Endodermal cell (in vitro differentiated cells): ENCODE measurements at regions not wholly inside any gene's neighbourhood (a gene's known extent, or its start where the extent isn't known, plus 50 kb on each side); places are given as distances from the start of the nearest gene placed in this dataset.

Source experiments
- DNase-seq: peaks from one replicate; pipeline ENCODE4 v3.0.0-alpha.2; 2017
- H3K27ac ChIP-seq: 2 replicates; pipeline ENCODE4 v1.5.1; 2013; ENCODE audit warnings: mild to moderate bottlenecking, low read depth, low read length, moderate library complexity
- H3K27me3 ChIP-seq: 2 replicates; pipeline ENCODE4 v1.6.1; 2013; ENCODE audit warnings: mild to moderate bottlenecking, low read length, moderate library complexity; ENCODE audit not compliant: insufficient read depth, control insufficient read depth, poor library complexity, severe bottlenecking
- H3K36me3 ChIP-seq: 2 replicates; pipeline ENCODE4 v1.7.0; 2013; ENCODE audit warnings: mild to moderate bottlenecking, low read length, moderate library complexity; ENCODE audit not compliant: control insufficient read depth, insufficient read depth
- H3K4me1 ChIP-seq: one replicate; pipeline ENCODE4 v1.7.0; 2013; ENCODE audit warnings: low read length; ENCODE audit not compliant: control insufficient read depth, insufficient read depth
- H3K4me3 ChIP-seq: 2 replicates; pipeline ENCODE4 v1.5.1; 2013; ENCODE audit warnings: mild to moderate bottlenecking, low read length, moderate library complexity
- H3K9ac ChIP-seq: 2 replicates; pipeline ENCODE4 v1.6.1; 2013; ENCODE audit warnings: mild to moderate bottlenecking, low read length, moderate library complexity; ENCODE audit not compliant: poor library complexity, severe bottlenecking; ENCODE audit errors: extremely low read depth
- H3K9me3 ChIP-seq: 2 replicates; pipeline ENCODE4 v1.6.1; 2013; ENCODE audit warnings: mild to moderate bottlenecking, low read length, moderate library complexity; ENCODE audit not compliant: control insufficient read depth
- H3K27ac Mint-ChIP-seq: 2 replicates; pipeline ENCODE4 v1.8.0; 2020; ENCODE audit warnings: mixed read lengths
- H3K27me3 Mint-ChIP-seq: 2 replicates; pipeline ENCODE4 v1.8.0; 2021; ENCODE audit warnings: mild to moderate bottlenecking, mixed read lengths; ENCODE audit not compliant: insufficient read depth
- H3K36me3 Mint-ChIP-seq: 2 replicates; pipeline ENCODE4 v1.8.0; 2020; ENCODE audit warnings: low read depth, mixed read lengths
- H3K4me1 Mint-ChIP-seq: 2 replicates; pipeline ENCODE4 v1.8.0; 2020; ENCODE audit warnings: mixed read lengths
- H3K4me3 Mint-ChIP-seq: 2 replicates; pipeline ENCODE4 v1.8.0; 2020; ENCODE audit warnings: mild to moderate bottlenecking, moderate library complexity, mixed read lengths
- H3K9me3 Mint-ChIP-seq: 2 replicates; pipeline ENCODE4 v1.8.0; 2020; ENCODE audit warnings: mild to moderate bottlenecking, mixed read lengths
- CTCF ChIP-seq: fragments of 200-600 bp; sonication (generic); conservative IDR thresholded peaks from 2 replicates; pipeline ENCODE4 v1.5.0; 2021; ENCODE audit warnings: antibody characterized with exemption, mild to moderate bottlenecking
- WGBS, 2 experiments: methylation state at CpG; one replicate each; pipeline versions ENCODE4 v1.1.5 to v1.1.7; 2013; ENCODE audit warnings: missing lambda C conversion rate in 2 of 2, mixed read lengths in 1 of 2; ENCODE audit not compliant: insufficient coverage in 1 of 2, insufficient read length in 1 of 2; 5-methylcytosine and 5-hydroxymethylcytosine counted together

GRCh38 chr11:130578738-130579368, 130.4 kb downstream of the ADAMTS15 start:
- Mint-ChIP-seq H3K27ac (no peak overlapping the region), H3K9me3 (peaks cover 3% of the 10 kb centered on the region), H3K36me3 (no peaks in the 10 kb centered on the region), H3K4me1 (peaks cover 17% of the 10 kb centered on the region), H3K27me3 (peaks cover 16% of the 10 kb centered on the region), H3K4me3 (no peak overlapping the region)
- no peak for TF ChIP-seq CTCF
- H3K27me3 ChIP-seq, result no peaks in the 10 kb centered on the region
- DNase-seq, result no peak
- no peak overlapping the region for H3K9ac ChIP-seq
- H3K4me3 ChIP-seq, result no peak overlapping the region
- H3K4me1 ChIP-seq, result peaks cover 17% of the 10 kb centered on the region
- H3K27ac ChIP-seq, result no peak overlapping the region
- WGBS, 2 experiments, result 68 to 79% methylated on average over 4 to 8 of the region's 8 CpGs
- H3K9me3 ChIP-seq, result peaks cover 4% of the 10 kb centered on the region
- no peaks in the 10 kb centered on the region for H3K36me3 ChIP-seq

GRCh38 chr11:130580372-130580771, 131.9 kb downstream of the ADAMTS15 start:
- peak overlapping the region; percentile 1 for H3K9ac ChIP-seq
- peak; percentile 90 for DNase-seq
- peak overlapping the region; percentile 77 for H3K27ac ChIP-seq
- Mint-ChIP-seq H3K4me1 (peaks cover 17% of the 10 kb centered on the region), H3K36me3 (no peaks in the 10 kb centered on the region), H3K27ac (peak overlapping the region; percentile 76), H3K4me3 (no peak overlapping the region), H3K9me3 (peaks cover 3% of the 10 kb centered on the region), H3K27me3 (peaks cover 10% of the 10 kb centered on the region)
- peaks cover 4% of the 10 kb centered on the region for H3K9me3 ChIP-seq
- no peak for TF ChIP-seq CTCF
- H3K4me1 ChIP-seq, result peaks cover 17% of the 10 kb centered on the region
- no peak overlapping the region for H3K4me3 ChIP-seq
- 8 to 21% methylated on average over 2 to 3 of the region's 4 CpGs for WGBS, 2 experiments
- no peaks in the 10 kb centered on the region for H3K36me3 ChIP-seq
- no peaks in the 10 kb centered on the region for H3K27me3 ChIP-seq

- Mint-ChIP-seq H3K4me1 (peaks cover 17% of the 10 kb centered on the region), H3K9me3 (peaks cover 3% of the 10 kb centered on the region), H3K27ac (peak overlapping the region; percentile 76), H3K4me3 (no peak overlapping the region), H3K27me3 (peaks cover 5% of the 10 kb centered on the region), H3K36me3 (no peaks in the 10 kb centered on the region)
- no peak for TF ChIP-seq CTCF
- no peak overlapping the region for H3K4me3 ChIP-seq
- H3K4me1 ChIP-seq, result peaks cover 17% of the 10 kb centered on the region
- no peaks in the 10 kb centered on the region for H3K36me3 ChIP-seq
- peak overlapping the region; percentile 1 for H3K9ac ChIP-seq
- no peaks in the 10 kb centered on the region for H3K27me3 ChIP-seq
- peak overlapping the region; percentile 77 for H3K27ac ChIP-seq
- DNase-seq, result peak; percentile 64
- 77 to 100% methylated on average over 2 to 5 of the region's 5 CpGs for WGBS, 2 experiments
- H3K9me3 ChIP-seq, result peaks cover 4% of the 10 kb centered on the region
Observed at GRCh38 chr11:130580891-130581492, 132.5 kb downstream of the ADAMTS15 start.
